Hematopoietic multipotent progenitor cell (in vitro differentiated cells): ENCODE measurements at regions not wholly inside any gene's neighbourhood (a gene's known extent, or its start where the extent isn't known, plus 50 kb on each side); places are given as distances from the start of the nearest gene placed in this dataset.
A peak's percentile ranks its signal among the peaks of the same experiment; 100 is the strongest.

Experiments used
- DNase-seq, 3 donors: peaks; one replicate each; pipeline ENCODE4 v3.0.0-alpha.2; 2011 to 2015; ENCODE audit warnings: low read depth in 2 of 3, low spot score in 2 of 3

DNA sequence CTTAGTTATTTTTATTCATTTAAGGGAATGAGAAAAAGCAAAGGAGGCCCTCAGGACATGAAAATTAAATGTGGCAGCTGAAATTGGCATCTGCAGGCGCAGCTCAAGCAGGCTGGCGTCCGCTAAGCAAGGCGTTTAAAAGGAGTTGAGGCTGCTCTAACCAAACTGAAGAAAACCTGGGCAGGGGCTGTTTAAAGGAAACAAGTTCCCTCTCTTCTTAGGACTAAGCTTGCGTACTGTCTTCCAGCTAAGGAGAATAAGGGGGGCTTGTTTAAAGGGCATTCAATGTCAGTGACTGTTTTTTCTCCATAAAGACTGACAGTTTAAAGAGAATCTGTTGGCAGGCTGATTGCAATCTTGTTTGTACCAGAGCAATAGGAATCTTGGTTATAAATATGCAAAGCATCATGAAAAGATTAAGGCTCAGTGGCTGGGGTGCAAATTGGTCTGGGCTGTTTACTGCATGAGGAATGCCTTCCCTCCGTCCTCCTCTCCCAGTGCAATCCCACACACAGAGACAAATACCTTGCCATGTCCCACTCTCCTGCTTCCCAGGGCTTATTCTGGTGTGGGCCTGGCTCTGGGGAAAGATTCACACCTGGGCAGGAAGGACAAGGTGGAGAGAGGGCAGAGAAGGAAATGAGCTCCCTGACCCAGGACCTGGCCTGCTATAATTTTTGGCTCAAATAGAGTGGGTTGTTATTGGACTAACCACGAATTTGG is 85.9 kb upstream of the LIFR start:
- no peak for DNase-seq

DNA sequence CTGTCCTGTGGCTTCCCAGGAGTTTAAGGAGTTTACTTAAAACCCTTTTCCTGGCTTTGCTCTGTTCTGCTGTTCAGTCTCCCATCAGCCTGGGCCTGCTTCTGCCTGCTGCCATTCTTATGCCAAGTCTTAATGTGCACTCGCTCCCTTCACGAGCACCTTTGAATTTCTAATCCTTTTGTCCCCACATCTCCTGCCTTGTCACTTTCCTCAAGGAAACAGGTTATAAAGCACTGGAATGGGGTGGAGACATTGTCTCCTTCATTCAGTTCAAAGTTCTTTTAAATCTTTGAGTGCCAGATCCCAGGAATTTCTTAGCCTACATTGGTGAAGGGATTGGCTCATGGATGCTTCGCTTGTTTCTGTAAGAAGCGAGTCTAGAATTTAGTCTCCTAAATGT is 87.2 kb upstream of the LIFR start:
- no peak for DNase-seq

DNA sequence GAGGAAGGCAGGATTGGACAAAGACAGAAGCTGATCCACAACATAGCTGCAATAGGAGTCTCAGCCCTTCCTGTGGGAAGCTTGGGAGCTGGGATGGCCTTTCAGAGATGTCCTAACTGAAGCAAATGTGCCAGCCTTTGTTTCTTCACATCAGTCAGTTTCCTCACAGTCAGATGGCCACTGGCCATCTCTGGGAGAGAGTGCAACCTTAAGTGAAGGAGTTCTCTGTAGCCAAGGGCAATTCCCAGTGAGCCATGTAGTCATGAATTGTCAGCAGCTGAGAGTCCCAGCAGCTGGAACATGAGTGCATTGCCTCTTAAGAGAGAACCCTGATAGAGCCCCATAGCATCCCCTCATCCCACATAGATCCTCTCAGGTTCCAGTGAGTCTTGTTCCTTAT is 89.1 kb upstream of the LIFR start:
- no peak for DNase-seq

DNA sequence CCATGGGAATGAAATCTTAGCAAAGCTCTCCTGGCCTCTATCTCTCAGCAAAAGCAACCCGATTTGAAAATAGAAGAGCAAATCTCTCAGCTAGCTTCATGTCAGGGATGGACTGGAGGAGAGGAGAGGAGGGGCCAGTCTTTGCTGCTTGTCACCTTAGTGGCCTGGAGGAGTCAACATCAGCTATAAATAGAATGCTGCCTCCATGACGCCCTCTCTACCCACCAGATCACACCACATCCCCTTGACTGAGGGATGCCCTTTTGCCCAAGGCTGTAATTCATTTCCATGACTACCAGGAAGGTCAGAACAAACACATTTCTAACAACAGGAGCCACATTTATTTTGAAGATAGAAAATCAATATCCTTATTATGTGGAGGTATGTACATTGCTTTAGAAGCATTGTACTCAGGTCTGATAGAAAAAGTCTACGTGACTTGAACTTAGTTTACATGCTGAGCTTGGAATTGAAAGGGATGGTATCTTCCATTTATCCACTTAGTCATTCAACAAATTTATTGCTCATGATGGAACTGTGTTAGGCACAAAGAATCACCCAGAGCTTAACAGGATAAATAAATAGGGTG is 92.4 kb upstream of the LIFR start:
- no peak for DNase-seq

DNA sequence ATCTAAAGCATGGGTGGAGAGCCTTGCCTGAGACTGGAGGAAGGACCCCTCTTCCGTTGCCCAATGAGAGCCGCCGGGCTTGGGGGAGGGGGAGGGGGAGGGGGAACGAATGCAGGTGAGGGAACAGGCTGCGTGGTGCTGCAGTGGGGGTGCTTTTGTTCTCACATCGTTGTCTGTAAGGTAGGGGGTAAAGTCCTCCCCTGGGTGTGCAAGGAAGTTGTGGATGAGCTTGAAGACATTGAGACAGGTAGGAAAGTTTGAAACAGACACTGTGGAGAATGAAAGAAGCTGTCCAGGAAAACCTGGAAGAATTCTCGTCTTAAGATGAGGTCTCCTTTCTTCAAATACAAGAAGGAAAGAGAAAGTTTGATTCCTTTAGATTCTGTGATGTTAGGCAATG is 94.1 kb upstream of the LIFR start:
- no peak for DNase-seq

DNA sequence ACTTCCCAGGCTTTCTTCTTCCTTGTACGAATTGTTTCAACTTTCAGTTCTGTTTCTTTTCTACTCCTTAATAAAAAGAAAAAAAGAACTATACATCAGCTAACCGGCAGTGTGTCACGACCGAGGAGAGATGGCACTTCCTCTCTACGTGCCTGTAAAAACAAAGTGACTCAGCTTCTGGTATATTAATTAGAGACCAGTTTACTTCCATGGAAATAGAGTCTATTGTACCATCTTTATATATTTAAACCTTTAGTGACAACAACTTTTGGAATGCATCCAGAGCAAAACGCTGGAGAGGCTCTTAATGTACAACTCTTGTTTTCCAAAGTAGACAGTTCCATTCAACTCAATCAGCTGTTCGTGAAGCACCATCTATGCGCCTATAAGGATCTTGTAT is 94.5 kb upstream of the LIFR start:
- peak in 2 of 3 donors; percentile 12 to 29 for DNase-seq

DNA sequence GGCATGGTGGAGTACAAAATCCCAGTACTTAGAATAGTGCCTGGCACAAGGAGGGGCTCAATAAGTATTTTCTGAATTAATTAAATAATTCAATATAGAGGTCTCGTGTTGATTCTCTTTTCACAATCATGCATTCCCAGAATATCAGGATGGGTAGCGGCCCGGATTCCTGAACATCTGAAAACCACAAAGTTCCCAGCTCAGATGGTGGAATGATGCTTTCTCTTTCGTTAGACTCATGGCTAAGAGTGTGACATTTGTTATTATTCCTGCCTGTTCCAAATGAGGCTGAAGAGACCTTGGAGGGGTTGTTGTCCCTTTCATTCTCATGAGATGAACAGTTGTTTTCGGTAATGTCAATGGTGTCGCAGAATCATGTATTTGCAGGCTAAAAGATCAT is 95.4 kb upstream of the LIFR start:
- no peak for DNase-seq

DNA sequence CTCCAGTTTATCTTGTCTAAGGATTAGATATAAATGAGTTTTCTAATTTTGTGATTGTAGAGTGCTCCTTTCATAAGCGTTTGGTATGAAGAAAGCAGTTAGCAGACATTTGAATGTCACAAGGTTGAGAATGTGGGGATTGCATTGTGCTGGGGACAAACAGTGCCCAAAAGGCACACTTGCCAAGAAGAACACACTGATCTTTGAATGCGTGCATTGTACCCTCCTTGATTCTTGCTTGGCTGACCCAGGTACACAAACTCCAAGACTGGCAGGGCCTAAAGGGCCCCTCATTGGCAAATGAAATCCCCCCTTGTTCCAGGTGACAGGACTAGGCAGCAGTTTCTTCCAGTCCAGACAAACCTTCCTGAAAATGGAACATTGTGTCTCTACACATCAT is 96.9 kb upstream of the LIFR start:
- no peak for DNase-seq

DNA sequence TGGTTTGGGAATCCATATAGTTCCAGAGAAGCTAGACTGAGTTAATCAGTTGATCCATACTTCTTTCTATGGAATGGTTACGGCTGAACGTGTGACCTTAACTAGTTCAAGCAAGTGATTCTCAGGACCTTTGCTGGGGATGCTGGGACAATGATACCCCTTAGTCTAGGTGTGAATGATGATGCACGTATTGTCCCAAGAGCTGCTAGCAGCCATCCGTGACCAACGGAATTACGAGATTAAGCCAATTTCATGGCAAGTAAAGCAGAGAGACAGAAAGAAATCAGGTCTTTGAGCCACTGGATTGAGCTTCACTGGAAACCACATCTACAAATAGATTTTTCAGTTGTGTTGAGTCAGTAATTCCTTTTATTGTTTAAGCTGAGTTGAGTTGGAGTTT is 99.2 kb upstream of the LIFR start:
- DNase-seq: no peak

DNA sequence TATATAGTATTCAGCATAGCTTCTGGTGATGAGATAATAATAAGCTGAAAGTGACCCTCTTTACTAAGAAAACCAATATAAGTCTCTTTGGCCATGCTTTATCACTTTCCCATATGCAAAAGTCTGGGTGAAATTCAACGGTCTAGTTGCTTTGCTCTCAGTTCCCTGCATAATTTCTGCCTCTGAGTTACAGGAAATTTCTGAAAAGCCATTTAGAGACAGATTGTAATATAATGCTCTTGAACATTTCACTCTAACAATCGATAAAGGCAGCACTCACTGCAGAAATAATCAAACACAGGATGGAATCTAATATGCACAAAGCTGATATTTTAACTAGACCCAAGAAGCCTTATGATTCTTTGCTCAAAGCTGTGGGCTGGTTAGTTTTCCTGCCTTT is 100.1 kb upstream of the LIFR start:
- no peak for DNase-seq

DNA sequence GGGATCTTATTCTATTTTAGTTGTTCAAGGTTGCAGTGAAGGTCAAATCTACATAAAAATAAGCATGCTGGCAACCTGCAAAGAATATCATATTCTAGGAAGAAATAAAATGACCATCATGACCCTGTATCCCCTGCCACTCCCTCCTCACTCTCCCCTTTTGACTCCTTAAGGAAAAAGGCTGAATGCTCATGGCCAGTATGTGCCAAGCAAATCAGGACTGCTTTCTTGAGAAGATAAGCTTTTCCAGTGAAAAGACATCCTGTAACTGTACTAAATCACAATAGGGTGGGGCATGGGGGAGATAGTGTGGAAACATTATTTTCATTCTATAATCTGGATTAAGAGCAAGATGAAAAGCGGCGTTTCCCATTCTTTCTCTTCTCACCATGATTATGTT is 100.6 kb upstream of the LIFR start:
- DNase-seq: no peak

DNA sequence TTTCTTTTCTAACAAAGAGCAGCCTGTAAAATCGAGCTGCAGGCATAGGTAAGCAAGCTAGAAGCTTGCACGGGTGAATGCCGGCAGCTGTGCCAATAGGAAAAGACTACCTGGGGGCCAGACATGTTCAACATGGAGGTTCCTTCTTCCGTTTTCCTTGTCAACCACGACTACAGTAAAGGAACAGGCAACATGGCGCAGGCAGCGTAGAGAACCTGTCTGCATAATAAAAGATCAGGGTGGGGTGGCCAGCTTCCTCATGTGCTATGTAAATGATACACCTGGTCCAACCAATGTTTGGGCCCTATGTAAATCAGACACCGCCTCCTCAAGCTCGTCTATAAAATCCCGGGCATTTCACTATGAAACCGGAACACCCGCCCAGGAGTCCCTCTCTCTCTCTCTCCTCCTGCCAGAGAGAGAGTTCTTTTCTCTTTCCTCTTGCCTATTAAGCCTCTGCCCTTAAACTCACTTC is 103.8 kb upstream of the LIFR start:
- DNase-seq: no peak

DNA sequence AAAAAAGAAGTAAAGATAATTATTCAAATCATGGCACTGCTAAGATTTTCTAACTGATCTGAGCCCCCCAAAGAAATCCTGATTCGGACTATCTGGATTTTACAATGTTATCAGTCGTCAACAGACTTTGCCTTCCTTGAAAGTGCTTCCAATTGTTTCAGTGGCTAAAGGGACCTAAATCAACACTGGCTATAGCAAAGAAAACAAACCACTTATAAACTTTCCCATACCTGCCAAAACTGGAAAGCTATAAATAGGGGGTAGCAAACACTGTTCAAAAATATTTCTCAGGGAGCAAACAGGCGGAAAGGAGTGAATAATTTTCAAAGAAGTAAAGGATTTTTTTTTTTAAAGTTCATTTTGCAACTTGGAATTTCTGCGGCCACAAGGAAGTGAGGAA is 105.6 kb upstream of the LIFR start:
- no peak for DNase-seq

DNA sequence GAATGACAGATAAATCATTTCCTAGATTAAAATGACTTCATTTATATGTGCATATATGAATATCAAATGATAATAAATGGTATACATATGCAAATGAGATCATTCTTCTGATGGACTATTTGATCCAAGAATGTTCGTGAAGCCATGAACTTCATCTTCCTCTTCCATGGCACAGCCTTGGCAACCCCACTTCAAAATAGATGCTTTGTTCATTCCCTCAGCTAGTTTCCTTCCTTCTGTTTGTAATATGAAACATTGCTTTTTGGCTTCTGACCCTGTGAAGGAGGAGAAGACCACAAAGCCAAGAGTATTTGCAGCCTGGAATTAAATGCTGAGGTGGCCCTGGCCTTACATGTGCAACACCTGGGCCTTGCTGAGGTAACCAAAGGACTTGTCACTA is 106.8 kb upstream of the LIFR start:
- DNase-seq: no peak

DNA sequence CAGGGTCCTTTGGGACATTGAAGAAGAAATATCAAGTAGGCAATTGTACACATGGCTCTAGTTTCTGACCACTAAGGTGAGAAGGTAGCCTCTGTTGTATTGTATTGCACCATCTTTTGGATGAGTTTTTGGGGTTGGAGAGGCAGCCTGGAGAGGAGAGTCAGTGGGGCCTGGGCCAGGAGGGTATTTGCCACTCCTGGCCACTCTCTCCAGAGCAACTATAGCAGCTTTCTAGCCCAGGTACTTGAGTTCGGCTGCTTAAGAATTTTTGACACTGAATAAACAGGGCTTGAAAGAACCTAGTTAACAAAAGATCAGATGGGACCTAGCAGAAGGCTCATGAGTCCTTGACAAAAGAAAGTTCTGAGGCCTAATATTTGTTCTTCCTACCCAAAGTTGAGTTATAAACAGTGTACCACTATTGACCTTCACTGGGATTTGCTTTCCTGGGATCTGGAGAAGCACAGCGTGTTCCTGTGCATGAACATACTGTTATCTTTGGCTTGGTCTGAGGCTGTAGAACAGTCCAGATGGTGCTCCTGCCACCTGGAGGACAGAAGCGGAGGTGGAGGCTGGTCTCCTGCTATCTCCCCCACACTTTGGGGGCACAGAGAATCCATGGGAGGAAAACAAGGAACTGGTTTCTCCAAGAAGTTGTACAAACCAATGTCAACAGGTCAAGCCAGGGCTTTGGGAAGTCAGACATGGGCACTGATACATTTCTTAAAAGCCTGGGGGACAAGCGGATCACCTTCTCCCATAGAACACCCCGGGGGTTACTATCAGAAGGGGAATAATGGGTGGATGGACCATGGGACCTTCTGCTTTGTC is 110.4 kb upstream of the LIFR start:
- DNase-seq: peak in 2 of 3 donors; percentile 4 to 5

DNA sequence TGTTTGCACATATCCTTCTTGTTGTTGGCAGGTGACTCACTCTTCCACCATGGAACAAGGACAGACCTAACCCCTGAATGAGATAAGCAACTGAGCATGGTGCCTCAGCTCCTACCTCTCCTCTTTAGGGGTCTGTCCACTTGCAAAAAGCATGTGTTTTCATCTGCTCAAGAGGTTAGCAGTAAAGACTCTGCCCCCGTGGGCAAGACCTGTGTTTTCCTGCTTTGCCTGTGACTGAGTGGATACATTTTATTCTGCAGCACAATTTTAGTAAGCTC is 111.0 kb upstream of the LIFR start:
- no peak for DNase-seq

DNA sequence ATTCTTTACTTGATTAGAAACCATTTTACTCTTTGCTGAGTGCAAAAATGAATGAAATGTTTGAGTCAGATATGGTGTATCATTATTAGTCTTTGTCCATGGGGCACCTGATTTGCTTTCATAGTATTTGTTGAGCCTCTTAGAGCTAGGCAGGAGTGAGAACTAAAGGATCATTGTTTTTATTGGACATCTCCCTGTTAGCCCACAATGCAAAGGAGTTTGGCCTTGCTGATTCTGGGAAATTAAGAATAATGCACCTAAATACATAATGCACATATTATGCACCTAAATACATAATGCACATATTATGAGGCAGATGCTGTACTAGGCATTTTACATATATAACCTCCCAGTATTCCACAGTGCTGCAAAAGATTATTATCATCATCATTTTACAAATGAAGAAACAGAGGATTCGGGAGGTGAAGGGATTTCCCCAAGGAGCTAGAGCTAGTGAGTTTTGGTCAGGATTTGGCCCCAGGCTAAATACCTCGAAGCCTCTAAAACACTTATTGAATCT is 113.0 kb upstream of the LIFR start:
- no peak for DNase-seq

DNA sequence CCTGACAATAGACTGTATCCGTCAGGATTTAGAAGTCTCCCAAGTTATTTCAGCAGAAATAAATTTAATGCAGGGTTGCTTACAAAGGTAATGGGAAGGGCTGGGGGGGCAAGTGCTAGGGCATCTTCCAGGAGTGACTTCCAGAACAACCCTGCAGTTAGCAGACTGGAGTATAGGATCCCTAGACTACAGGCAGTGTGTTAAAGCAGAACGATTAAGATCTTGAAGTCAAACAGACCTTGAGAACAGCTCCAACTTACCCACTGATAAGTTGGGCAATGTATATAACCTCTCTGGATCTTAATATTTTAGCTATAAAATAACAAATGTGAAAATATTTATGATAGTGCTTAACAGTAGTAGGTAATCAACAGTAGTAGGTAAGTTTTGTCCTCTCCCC is 113.6 kb upstream of the LIFR start:
- no peak for DNase-seq

DNA sequence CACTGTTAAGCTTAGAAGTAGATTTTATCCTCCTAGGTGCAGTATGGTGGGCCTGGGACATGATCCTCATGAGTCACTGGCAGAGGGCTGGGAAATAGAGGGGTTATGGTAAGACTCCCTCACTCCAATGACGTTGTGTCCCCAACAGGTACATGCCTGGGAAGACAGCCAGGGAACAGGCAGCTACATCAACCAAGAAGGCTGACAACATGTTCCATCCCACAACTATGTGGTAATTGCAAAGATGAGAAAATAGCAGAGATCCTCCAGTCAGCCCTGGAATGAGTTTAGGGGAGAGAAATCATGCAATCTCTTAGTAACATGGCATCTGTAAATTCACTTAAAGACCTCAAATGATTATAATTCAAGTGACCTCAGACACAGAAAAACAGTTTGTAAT is 114.4 kb upstream of the LIFR start:
- no peak for DNase-seq

DNA sequence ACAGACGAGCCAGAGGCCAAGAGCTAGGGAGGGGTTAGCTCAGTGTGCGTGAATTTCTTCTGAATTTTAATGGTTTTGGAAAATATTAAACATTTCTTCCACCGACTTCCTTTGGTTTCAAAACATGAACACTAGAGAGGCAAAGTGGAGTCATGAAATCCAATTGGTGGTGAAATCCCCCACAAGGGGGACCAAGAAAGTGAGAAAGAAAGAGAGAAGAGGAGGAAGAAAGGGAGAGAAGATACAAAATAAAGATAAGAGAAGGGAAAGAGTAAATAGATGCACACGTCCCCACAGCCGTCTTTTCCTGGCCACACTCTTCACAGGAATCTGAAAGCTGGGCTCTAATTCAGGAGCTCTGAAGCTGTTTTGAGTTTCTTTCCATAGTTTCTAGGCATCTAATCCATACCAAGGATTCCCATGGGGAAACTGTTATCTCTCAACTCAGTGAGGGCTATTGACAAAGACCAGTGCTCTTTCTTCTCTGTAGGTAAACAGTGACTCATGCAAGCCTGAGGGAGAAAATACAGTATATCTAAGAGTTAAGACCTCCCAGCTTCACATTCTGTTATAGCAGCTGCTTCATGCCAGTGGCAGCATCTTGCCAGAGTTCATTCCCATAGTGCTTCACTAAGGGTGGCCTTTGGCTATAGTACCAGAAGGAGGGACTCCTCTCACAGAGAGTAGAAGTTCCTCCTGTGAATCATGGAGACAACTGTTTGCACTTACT is 115.8 kb upstream of the LIFR start:
- DNase-seq: no peak

DNA sequence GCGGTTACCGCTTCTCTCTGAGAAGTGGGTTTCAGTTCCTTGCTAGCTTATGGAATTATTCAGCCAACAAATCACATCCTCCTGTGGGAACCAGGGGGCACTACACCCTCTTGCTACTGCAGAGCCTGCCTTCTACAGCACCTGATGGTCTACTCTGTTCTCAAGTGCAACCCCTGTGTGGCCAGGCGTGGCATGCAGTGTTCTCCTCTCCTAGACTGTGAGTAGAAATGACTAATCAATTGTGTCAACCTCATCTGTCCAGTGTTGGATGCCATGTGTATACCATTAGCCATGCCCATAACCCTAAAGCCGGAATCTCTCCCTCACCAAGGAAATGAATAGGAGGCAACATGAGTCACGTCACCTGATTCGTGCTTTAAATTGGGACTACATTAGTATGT is 117.2 kb upstream of the LIFR start:
- no peak for DNase-seq
